IMR-90 (cell line): ENCODE measurements at regions not wholly inside any gene's neighbourhood (a gene's known extent, or its start where the extent isn't known, plus 50 kb on each side); places are given as distances from the start of the nearest gene placed in this dataset.

Experiments
- ATAC-seq: fragments of 200-7000 bp; cut with Tn5 transposase; 2 replicates; pipeline ENCODE4 v1.9.1; 2020; ENCODE audit warnings: low read depth, mild to moderate bottlenecking, moderate library complexity
- BruUV-seq: library from RNA; stranded (reverse); fragments of 400-500 nt; replicated peaks from 2 replicates; lab custom pipeline; 2021; lab: Mats Ljungman, UMichigan
- CTCF ChIA-PET: fragments of 300-600 bp; formaldehyde crosslinking; extraction: SDS; loops from one replicate; lab custom pipeline; 2021; ENCODE audit warnings: antibody characterized with exemption; lab: Yijun Ruan, JAX
- POLR2A ChIA-PET: fragments of 300-600 bp; sonication (Branson Sonifier 250); formaldehyde crosslinking; loops from one replicate; lab custom pipeline; 2022; ENCODE audit warnings: antibody characterized with exemption; ENCODE audit not compliant: unreplicated experiment; lab: Charles Lee
- DNase-seq: peaks from one replicate; pipeline ENCODE4 v3.0.0; 2013
- H2AFZ ChIP-seq: replicated peaks from 2 replicates; pipeline ENCODE3; 2013; ENCODE audit warnings: low read length, mild to moderate bottlenecking; ENCODE audit not compliant: poor library complexity
- H2AK5ac ChIP-seq: 2 replicates; pipeline ENCODE4 v1.6.1; 2013; ENCODE audit warnings: low read depth, low read length, inconsistent platforms
- H2AK9ac ChIP-seq: replicated peaks from 2 replicates; pipeline ENCODE3; 2013; ENCODE audit warnings: mild to moderate bottlenecking, low read depth, low read length, moderate library complexity; ENCODE audit not compliant: poor library complexity
- H2BK120ac ChIP-seq: 2 replicates; pipeline ENCODE4 v1.6.1; 2013; ENCODE audit warnings: low read depth, low read length, inconsistent platforms
- H2BK15ac ChIP-seq: 3 replicates; pipeline ENCODE4 v1.6.1; 2013; ENCODE audit warnings: low read depth, low read length, inconsistent platforms
- H2BK20ac ChIP-seq: 2 replicates; pipeline ENCODE4 v1.6.1; 2013; ENCODE audit warnings: low read depth, mild to moderate bottlenecking, inconsistent platforms, low read length, moderate library complexity
- H2BK5ac ChIP-seq: 2 replicates; pipeline ENCODE4 v1.6.1; 2013; ENCODE audit warnings: mild to moderate bottlenecking, low read depth, low read length, inconsistent platforms; ENCODE audit not compliant: poor library complexity, severe bottlenecking
- H3K14ac ChIP-seq: replicated peaks from 2 replicates; pipeline ENCODE4 v1.6.1; 2013; ENCODE audit warnings: low read depth, low read length, inconsistent platforms
- H3K18ac ChIP-seq: 2 replicates; pipeline ENCODE4 v1.6.1; 2013; ENCODE audit warnings: low read depth, low read length, control low read depth
- H3K23ac ChIP-seq: 2 replicates; pipeline ENCODE4 v1.6.1; 2013; ENCODE audit warnings: low read depth, low read length, inconsistent platforms
- H3K27ac ChIP-seq: 2 replicates; pipeline ENCODE4 v1.5.1; 2013; ENCODE audit warnings: mild to moderate bottlenecking, control low read depth, low read length; ENCODE audit not compliant: insufficient read depth
- H3K27me3 ChIP-seq: 2 replicates; pipeline ENCODE4 v1.6.1; 2013; ENCODE audit warnings: low read length; ENCODE audit not compliant: control insufficient read depth, insufficient read depth
- H3K36me3 ChIP-seq: 2 replicates; pipeline ENCODE4 v1.6.1; 2013; ENCODE audit warnings: low read length, mixed read lengths; ENCODE audit not compliant: control insufficient read depth, insufficient read depth
- H3K4ac ChIP-seq: 2 replicates; pipeline ENCODE4 v1.6.1; 2013; ENCODE audit warnings: low read depth, low read length, inconsistent platforms
- H3K4me1 ChIP-seq: 2 replicates; pipeline ENCODE4 v1.6.1; 2013; ENCODE audit warnings: low read length, mixed read lengths; ENCODE audit not compliant: control insufficient read depth, insufficient read depth
- H3K4me2 ChIP-seq: 2 replicates; pipeline ENCODE4 v1.6.1; 2013; ENCODE audit warnings: low read depth, mild to moderate bottlenecking, control low read depth, low read length, moderate library complexity
- H3K4me3 ChIP-seq: 2 replicates; pipeline ENCODE4 v1.5.1; 2013; ENCODE audit warnings: low read depth, mild to moderate bottlenecking, control low read depth, low read length, moderate library complexity; ENCODE audit not compliant: insufficient read depth
- H3K56ac ChIP-seq: 2 replicates; pipeline ENCODE4 v1.6.1; 2013; ENCODE audit warnings: low read length, inconsistent platforms; ENCODE audit not compliant: insufficient read depth; ENCODE audit errors: extremely low read depth
- H3K79me1 ChIP-seq, 2 experiments: 2 replicates each; pipeline ENCODE4 v1.6.1; 2013; ENCODE audit warnings: low read length in 2 of 2, inconsistent platforms in 1 of 2, low read depth in 1 of 2
- H3K9ac ChIP-seq: 2 replicates; pipeline ENCODE4 v1.6.1; 2013; ENCODE audit warnings: low read depth, low read length, control low read depth
- H3K9me1 ChIP-seq: 2 replicates; pipeline ENCODE4 v1.6.1; 2013; ENCODE audit warnings: low read length, inconsistent platforms; ENCODE audit not compliant: insufficient read depth
- H3K9me3 ChIP-seq: 2 replicates; pipeline ENCODE4 v1.6.1; 2013; ENCODE audit warnings: low read length; ENCODE audit not compliant: control insufficient read depth, insufficient read depth
- H4K20me1 ChIP-seq: 2 replicates; pipeline ENCODE4 v1.6.1; 2013; ENCODE audit warnings: low read length, inconsistent platforms; ENCODE audit not compliant: insufficient read depth
- H4K5ac ChIP-seq: 2 replicates; pipeline ENCODE4 v1.6.1; 2013; ENCODE audit warnings: mild to moderate bottlenecking, low read depth, low read length, control low read depth
- H4K8ac ChIP-seq, 2 experiments: 2 replicates each; pipeline ENCODE4 v1.6.1; 2013; ENCODE audit warnings: low read depth in 2 of 2, low read length in 2 of 2, control low read depth in 1 of 2, inconsistent platforms in 1 of 2
- H4K91ac ChIP-seq: 2 replicates; pipeline ENCODE4 v1.6.1; 2013; ENCODE audit warnings: low read depth, low read length, inconsistent platforms; ENCODE audit not compliant: insufficient read depth
- CEBPB ChIP-seq: IDR thresholded peaks from 2 replicates; pipeline ENCODE4 v1.6.1; 2012; ENCODE audit warnings: low read depth, low read length, improper control_type of control experiment
- MAFK ChIP-seq: IDR thresholded peaks from 2 replicates; pipeline ENCODE4 v1.6.1; 2012; ENCODE audit warnings: low read depth, low read length, improper control_type of control experiment
- MAZ ChIP-seq: IDR thresholded peaks from 2 replicates; pipeline ENCODE4 v1.6.1; 2012; ENCODE audit warnings: low read depth, mild to moderate bottlenecking, low read length, improper control_type of control experiment, moderate library complexity, borderline replicate concordance
- MXI1 ChIP-seq: IDR thresholded peaks from 2 replicates; pipeline ENCODE4 v1.6.1; 2012; ENCODE audit warnings: low read depth, mild to moderate bottlenecking, low read length, moderate library complexity, borderline replicate concordance
- SMC3 ChIP-seq: fragments of 150-350 bp; IDR thresholded peaks from 2 replicates; pipeline ENCODE4 v1.6.1; 2016; ENCODE audit warnings: low read depth, mild to moderate bottlenecking, antibody characterized with exemption, low read length, moderate library complexity
- WGBS, 2 experiments: methylation state at CpG; one replicate each; pipeline versions ENCODE4 v1.1.5 to v1.1.7; 2013; ENCODE audit warnings: missing lambda C conversion rate in 2 of 2; ENCODE audit not compliant: insufficient read length in 1 of 2; ENCODE audit errors: extremely low coverage in 2 of 2; 5-methylcytosine and 5-hydroxymethylcytosine counted together
- dilution Hi-C: fragments of 300-500 bp; cut with HindIII; formaldehyde crosslinking; loops from one replicate; pipeline ENCODE4 v1.14.3; 2018; ENCODE audit warnings: low sequenced_read_pairs; ENCODE audit not compliant: unreplicated experiment
- in situ Hi-C: fragments of 300-500 bp; cut with MboI; formaldehyde crosslinking; loops from 3 replicates; pipeline ENCODE4 v1.14.3; 2019; ENCODE audit warnings: low sequenced_read_pairs, inconsistent platforms, mixed read lengths
- intact Hi-C: fragments of 100-400 bp; cut with micrococcal nuclease; formaldehyde crosslinking; loops from 2 replicates; pipeline ENCODE4 v1.10.0; 2022

- TF ChIP-seq MAFK: no peak
Measured at GRCh38 chr2:41880561-41881243, 167.1 kb upstream of the PKDCC start (continued).

DNA sequence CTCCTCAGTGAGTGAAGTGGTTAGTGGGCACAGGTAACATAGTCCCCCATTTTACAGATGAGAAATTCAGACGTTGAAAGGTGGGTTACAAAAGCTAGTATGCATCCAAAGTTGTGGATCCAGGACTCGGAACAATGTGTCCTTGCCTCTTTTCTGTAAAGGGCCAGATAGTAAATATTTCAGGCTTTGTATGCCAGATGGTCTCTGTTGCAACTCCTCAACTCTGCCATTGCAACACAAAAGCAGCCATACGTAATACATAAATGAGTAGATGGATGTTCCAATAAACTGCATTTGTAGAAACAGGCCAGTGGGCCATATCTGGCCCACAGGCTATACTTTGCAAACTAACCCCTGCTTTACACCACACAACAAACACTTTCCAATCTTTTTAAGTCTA, 166.6 kb upstream of the PKDCC start:
- WGBS, 2 experiments: no CpG with 5 or more reads among the region's 3 CpGs
- DNase-seq (peak; percentile 33), ATAC-seq (no peak)
- H3K9ac ChIP-seq: no peak overlapping the region
- no peaks in the 10 kb centered on the region for H3K79me1 ChIP-seq
- H3K18ac ChIP-seq: no peak overlapping the region
- H3K14ac ChIP-seq: no peak overlapping the region
- CTCF ChIA-PET: interaction anchor here (1.0 kb wide), 1 partner anchor 208 kb away, joined by 4 read pairs; no protein-coding TSS in a partner anchor
- H2BK5ac ChIP-seq: no peak overlapping the region
- TF ChIP-seq MAZ (no peak), SMC3 (no peak), MXI1 (no peak), CEBPB (0 out of 2 replicates have a peak, but pooled peaks have one; percentile 15)
- dilution Hi-C loops: loop anchor here (25.0 kb wide), 1 partner anchor 206 kb away; no protein-coding TSS in a partner anchor
- no peak overlapping the region for H2AK9ac ChIP-seq
- no peak overlapping the region for H3K56ac ChIP-seq
- H2AFZ ChIP-seq: no peak overlapping the region
- H3K9me1 ChIP-seq: no peaks in the 10 kb centered on the region; the same call in 1 of the 2 replicates
- in situ Hi-C loops: no loop called here
- H2BK120ac ChIP-seq: no peak overlapping the region
- peaks cover 4% of the 10 kb centered on the region; the same call in 1 of the 2 replicates for H3K27me3 ChIP-seq
- intact Hi-C loops: no loop called here
- H4K91ac ChIP-seq: no peak overlapping the region
- H3K23ac ChIP-seq: no peak overlapping the region
- H3K4me1 ChIP-seq: peaks cover 4% of the 10 kb centered on the region; the same call in 1 of the 2 replicates
- no peak overlapping the region for H4K8ac ChIP-seq
- no peak overlapping the region for H2AK5ac ChIP-seq
- no peak overlapping the region for H3K4me3 ChIP-seq
- no peaks in the 10 kb centered on the region for H3K9me3 ChIP-seq
- no peak overlapping the region for H4K5ac ChIP-seq
- POLR2A ChIA-PET: no interaction called here
- no TSS peak for BruUV-seq
- no peak overlapping the region for H3K4ac ChIP-seq
- no peaks in the 10 kb centered on the region for H4K20me1 ChIP-seq
- H2BK15ac ChIP-seq: no peak overlapping the region
- H3K4me2 ChIP-seq: no peak overlapping the region; the same call in 1 of the 2 replicates
- no peaks in the 10 kb centered on the region for H3K36me3 ChIP-seq
- H2BK20ac ChIP-seq: no peak overlapping the region
- no peak overlapping the region for H3K27ac ChIP-seq
